UCSD-AML1 (cell line): ENCODE measurements at regions not wholly inside any gene's neighbourhood (a gene's known extent, or its start where the extent isn't known, plus 50 kb on each side); places are given as distances from the start of the nearest gene placed in this dataset.
"Not testable (repeated sequence)": the region's sequence is repeated elsewhere in the genome, so short reads cannot be mapped to it uniquely, and the experiment has no call there.

Experiments
- DNase-seq: peaks from one replicate; lab custom pipeline; 2025; ENCODE audit not compliant: unreplicated experiment; lab: John Stamatoyannopoulos, UW

DNA sequence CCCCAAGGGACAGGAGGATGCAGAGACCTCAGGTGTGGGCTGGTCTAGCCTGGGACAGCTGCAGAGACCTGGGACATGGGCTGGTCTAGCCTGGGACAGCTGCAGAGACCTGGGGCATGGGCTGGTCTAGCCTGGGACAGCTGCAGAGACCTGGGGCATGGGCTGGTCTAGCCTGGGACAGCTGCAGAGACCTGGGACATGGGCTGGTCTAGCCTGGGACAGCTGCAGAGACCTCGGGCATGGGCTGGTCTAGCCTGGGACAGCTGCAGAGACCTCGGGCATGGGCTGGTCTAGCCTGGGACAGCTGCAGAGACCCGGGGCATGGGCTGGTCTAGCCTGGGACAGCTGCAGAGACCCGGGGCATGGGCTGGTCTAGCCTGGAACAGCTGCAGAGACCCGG is 310.8 kb downstream of the TEX29 start:
- not testable (repeated sequence) for DNase-seq

DNA sequence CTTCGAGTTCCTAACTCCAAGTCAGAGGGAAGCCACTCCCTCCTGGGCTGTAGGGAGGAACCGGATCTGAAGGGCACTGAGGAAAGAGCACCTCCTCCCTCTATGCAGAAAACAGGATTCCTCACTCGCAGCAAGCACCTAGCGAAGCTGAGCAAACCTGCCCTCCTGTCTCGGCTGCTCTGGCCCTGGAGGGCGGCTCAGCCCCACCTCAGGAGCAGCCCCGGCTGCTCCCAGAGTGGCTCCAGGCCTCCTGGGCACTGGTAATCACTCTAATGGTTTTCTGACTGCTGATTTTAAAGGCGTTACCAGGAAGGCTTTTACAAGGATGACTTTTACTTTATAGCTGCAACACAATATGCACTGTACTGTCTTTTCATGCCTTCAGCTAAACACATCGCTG is 312.5 kb downstream of the TEX29 start:
- DNase-seq, result no peak

DNA sequence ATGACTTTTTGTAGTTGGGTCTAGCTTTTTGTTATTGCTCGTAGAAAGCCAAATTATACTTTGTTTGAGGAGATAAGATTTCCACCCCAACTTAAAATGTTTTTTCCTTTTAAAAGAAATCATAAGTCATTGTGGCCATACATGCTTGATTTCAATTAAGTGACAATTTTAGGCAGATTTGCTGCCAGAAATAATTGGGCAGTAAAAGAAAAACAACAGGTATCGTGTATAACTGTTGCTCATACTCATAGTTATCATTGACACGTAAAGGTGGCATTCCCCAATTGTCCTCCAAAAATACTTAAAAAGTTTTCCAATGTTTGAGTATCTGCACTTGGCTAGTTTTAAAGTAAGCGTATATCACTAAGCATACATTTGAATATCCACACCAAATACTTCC is 313.0 kb downstream of the TEX29 start:
- no peak for DNase-seq

DNA sequence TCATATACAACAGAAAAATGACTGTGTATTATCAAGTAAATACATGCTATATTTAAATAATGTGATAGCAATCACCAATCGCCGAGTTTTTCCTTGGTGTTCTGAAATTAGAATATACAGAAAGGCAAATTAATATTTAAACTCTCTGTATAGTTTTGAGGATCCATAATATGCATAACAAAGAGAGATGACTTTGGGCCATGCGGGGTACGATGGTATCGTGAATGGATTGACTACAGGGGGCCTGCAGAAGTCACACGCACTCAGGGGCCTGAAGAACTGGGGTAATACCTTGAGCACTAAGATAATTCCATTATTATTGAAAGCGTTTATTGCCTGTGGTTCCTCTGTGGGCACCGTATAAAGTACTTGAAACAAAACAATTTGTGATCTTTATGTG is 314.0 kb downstream of the TEX29 start:
- no peak for DNase-seq

DNA sequence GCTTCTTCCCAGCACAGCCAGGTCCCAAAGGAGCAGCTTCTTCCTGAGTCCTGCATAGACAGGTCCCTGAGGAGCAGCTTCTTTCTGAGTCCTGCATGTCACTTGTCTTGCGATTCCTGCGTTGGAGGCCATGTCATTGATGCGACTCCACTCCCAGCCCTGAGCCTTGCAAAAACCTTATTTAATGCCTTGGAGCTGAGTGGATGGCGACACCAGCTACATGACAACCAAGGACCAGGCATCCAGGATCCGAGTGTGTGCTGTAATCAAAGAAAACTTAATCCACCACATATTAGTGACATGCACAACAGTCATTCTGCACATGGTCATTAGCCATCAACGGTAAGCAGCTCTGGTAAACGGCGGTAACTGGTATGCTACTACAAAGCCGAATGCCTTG is 315.8 kb downstream of the TEX29 start:
- no peak for DNase-seq

DNA sequence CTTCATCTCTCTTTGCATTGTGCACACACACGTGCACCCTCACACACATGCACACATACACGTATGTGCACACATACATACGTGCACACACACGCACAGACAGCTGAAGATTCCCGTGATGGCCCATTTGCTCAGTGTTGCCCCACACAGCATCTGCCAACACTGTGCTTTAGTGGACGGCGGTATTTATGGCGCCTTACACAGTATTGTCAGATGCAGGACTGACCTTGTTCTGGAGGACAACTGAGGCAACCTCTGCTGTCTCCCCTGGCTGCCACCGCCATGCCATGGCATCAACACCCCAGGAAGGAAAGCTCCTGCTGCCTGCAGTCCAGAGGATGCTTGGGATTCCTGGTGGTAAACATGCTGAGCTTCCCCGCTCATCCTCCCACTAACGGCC is 316.4 kb downstream of the TEX29 start:
- DNase-seq, result no peak

DNA sequence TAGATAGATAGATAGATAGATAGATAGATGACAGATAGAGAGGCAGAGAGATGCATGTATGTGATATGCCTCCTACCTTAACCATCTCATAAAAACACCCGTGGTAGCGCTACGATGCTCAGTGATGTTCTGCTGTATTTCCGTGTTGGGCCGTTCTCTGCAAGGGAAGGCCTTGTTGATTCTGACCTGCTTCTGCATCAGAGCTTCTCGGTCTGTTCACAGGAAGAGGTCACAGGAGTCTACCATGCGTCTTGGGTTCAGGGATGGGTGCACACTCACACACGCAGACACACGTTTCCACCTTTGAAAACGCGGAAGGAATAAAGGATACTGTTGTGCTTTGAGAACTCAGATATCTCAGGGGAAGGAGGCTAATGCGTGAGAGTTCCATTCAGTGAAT is 316.9 kb downstream of the TEX29 start:
- DNase-seq, result no peak

DNA sequence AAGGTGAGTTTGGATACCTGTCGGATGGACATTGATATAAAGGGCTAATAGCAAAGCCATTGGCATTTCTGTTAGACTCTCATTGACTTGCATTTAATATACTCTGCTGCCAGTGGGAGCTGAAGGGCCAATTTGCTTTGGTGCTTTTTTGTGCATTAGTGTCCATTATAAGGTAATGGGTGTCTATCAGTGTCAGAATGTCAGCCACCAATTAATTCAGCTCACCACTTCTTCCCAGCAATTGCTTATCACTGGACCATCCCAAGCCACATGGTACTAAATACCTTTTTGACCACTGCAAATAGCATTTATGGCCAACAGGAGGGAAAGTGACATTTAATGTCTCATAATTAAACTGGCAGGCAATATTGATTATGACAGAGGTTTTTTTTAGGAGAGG is 317.8 kb downstream of the TEX29 start:
- DNase-seq, result no peak

DNA sequence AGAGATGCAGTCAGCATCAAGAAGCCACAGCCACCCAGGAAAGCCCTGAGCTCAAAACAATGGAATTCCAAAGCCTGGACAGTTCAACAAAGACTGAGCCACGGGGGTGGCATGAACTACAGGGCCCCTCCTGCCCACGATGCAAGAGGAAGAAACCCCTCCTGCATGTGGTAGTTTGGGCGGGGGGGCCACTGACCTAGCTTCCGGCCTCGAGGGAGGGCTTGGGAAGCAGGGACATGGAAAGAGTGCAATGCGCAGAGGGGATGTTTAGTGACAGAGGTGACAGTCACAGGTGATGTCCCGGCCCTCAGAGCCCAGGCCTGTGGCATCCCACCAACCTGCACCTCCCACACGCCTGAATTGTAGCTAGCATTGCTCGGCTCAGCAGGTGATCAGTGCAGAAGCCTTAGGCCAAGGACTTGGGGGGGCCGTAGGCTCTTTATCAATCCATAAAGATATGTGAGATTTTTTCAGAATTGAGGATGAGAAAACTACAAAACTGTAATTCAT is 318.8 kb downstream of the TEX29 start:
- DNase-seq, result no peak

DNA sequence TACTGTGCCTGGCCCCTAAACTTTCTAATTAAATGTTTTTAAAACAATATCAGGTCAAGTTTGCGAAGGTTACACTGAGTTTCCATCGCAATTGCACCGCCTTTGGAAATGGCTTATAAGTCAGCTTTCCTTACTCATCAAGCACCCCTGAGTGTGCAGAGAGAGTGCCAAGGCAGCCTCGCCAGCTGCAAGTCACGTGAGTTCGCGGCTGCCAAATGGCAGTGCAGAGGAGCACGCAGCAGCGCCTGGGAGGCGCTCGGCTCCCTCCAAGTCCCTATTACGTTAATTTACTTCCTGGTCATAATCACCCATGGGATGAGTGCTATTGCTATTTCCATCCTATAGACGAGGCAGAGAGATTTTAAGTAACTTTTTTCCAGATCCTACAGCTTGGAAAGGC is 319.6 kb downstream of the TEX29 start:
- DNase-seq, result no peak

DNA sequence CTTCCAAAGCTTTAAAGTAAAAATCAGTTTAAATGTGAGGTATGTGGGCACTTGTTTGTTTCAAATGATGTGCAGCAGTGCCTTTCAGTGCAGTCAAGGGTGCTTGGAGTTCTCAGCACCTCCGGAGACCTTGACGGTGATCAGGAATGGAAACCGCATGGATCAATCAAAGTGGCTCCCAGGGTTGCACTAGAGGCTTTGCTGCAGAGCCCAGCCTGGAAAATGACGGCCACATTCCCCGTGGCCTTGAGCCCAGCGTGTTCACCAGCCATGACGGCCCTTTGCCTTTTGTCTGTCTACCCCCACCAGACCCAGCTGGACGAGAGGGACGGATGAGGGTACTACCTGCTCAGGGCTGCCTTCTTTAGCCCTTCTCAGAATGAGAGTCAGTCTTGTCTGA is 320.0 kb downstream of the TEX29 start:
- DNase-seq, result no peak

DNA sequence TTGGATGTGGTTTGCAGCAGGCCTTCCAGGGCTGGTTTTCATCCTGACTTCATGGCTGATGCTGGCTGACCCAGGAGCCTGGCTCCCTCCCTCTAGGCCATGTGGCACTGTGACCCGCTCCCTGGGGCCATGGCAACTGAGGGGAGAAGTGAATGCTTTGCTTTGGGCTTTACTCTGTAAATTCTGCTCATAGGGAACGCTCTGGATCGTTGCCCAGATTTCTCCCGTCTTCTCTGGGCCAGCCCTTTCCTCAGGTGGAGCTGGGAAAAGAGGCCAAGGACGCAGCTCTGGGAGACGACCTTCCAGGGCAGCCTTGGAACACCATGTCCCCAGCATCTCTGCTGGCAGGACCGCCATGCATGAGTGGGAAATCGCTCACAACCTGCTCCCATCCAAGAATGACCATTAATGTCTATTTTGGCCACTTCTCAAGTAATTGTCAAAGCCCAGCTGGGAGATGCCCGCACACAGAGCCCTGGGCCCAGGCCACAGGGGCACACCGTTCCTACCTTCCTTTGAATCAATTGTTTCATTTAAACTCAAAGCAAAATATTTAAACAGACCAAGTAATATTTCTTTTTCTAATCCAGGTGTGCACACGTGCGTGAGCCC is 321.8 kb downstream of the TEX29 start:
- DNase-seq, result no peak

DNA sequence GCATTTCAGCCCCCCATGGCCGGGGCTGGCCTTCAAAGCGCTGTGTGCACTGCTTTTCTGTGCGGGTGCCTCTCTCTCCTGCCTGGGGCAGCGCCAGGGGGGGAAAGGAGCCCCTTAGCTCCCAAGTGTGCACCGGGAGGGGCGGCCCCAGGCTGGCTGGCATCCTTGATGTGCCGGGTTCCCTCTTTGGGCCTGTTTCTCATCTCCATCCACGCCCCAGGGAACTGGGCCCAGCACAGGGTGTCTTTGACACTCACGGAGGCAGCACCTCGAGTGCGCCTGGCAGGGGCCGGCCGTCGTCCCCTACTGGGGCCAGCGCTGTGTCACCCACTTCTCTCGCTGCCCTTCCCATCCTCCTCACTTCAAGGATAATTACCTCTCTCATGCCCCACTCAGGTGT is 324.3 kb downstream of the TEX29 start:
- DNase-seq, result no peak

DNA sequence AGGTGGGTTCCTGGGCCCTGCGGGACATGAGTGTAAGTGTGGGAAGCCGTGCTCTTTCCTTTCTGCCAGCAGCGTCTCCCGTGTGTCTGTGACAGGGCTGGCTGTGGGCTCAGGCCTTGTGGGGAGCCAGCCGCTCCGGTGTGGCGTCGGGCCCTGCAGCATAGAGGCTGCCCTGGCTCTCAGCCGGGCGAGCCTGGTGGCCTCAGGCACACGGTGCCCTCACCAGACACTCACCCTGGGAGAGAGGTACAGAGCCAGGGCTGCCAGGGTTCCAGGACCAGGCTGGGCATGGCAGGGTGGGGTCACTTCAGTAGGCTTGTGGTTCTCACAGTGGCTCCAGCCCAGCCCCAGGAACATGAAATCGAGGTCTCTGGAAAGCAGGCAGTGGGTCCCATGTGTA is 324.8 kb downstream of the TEX29 start:
- no peak for DNase-seq

DNA sequence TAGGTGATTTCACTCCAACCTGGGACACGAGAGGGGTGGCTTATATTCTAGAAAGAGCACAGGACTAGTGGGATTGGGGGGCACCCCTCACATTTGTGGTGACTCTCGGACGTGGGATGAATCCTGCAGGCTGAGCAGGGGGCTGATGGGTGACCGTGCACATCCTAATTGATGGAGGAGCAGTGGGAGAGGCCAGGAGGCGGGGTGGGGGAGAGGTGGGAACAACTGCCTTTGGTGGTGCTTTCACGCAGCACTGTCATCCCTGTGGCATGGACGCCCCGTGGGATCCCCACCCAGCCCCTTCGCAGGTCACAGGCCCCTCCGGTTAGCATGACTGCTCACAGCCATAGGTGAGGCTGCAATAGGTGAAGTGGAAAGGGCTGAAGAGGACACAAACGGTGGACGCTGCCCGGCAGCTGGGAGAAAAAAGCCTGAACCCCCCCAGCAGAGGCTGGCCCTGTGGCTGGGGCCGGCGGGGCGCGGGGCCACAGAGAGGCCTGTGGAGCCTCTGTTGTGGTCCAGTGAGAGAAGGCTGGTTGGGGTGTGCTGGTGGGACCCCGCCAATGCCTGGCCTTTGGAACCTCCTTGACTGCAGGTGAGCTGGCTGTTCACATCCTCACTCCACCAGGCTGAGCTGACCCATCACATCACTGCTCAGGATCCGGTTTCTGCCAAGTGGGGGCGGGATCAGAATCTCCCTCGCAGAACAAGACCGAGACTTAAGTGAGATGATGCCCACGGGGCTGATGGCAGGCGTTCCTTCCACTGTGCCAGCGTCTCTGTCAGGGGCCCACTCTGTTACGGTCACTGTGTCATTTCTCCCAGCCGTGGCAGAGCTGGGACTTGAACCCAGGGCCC is 325.4 kb downstream of the TEX29 start:
- DNase-seq, result no peak

DNA sequence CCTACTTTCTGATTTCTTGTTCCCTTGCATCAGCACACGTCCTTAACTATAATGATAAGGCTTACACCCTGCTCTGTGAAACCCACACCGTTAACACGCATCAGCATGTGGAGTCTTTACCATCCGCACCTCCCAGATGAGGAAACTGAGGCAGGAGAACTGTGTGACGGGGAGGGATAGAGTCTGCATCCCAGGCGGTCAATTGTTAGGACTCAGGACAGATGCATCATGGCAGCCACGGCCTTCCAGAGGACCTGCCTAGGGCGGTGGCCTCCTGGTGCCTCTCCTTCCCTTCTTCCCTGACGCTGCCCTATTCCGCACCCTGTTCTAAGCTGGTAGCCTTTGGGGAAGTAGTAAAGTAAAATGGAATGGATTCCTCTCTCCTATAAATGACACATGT is 326.0 kb downstream of the TEX29 start:
- DNase-seq, result no peak

DNA sequence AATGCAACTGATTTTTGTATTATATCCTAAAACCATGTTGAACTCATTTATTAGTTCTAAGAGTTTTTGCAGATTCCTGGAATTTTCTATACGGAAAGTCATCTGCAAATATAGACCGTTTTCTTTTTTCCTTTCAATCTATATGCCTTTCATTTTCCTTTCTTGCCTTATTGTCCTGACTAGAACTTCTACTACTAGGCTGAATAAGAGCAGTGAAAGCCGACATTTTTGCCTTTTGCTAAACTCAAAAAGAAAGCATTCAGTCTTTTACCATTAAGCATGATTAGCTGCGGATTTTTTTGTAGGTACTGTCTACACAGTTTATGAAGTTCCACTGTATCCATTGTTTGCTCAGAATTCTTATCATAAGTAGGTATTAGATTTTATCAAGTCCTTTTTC is 328.4 kb downstream of the TEX29 start:
- no peak for DNase-seq

DNA sequence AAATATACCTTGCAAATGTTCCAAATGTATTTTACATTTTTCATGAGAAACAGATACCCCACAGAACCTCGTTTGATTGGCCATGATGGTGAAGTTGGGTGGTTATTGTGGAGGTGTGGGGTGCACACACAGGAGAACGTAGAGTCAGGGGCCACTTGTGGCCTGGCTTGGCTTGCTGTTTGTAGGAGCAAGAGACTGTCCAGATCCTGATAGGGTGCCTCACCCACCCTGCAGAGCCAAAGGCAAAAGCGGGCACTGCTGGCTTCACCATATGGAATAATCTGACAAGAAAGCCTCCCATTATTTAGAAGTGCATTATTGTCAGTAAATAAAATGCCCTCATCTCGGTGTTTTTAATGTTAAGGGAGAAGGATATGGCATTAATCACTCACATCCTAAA is 330.2 kb downstream of the TEX29 start:
- no peak for DNase-seq

DNA sequence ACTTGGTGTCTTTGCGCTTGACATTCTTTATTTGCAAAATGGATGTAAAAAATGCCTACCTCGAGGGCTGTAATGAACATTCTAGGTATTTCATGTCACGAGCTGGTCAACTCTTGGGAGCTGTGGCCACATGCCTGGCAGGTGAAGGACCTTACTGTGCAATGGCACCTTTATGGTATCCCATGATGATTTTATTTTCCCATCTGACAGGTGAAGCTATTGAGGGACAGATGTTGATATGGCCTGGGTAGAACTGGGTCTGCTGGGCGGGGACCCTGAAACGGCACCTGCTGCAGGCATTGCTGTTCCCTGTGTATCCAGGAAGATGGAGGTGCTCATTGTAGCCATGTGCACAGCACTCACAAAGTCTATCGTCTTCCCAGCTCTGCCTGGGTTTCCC is 332.2 kb downstream of the TEX29 start:
- DNase-seq, result no peak

DNA sequence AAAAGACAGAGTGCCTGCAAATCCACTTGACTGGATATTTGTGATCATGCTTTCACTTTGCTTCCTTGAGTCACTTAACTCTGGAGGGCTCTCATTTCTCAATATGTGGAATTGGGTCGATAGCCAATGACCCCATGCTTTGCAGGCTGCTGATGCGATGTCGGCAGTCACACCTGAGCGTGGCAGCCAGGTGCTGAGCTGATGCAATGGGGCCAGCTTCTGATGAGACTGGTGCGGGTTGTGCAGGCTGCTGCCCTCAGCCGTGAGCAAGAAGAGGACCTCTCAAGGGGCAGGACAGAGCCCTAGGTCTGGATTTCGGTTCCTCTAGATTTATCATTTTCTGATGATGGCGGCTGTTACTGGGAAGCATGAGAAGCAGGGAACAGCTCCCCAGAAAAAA is 334.1 kb downstream of the TEX29 start:
- DNase-seq, result no peak

DNA sequence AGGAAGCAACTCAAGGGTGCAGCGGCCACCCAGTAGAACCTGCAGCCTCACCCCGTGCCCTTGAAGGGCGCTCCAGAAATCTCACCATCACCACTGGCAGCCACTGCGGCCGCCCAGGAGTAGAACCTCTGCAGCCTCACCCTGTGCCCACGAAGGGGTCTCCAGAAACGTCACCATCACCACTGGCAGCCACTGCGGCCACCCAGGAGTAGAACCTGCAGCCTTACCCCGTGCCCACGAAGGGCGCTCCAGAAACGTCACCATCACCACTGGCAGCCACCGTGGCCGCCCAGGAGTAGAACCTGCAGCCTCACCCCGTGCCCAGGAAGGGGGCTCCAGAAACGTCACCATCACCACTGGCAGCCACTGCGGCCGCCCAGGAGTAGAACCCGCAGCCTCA is 336.0 kb downstream of the TEX29 start:
- no peak for DNase-seq

DNA sequence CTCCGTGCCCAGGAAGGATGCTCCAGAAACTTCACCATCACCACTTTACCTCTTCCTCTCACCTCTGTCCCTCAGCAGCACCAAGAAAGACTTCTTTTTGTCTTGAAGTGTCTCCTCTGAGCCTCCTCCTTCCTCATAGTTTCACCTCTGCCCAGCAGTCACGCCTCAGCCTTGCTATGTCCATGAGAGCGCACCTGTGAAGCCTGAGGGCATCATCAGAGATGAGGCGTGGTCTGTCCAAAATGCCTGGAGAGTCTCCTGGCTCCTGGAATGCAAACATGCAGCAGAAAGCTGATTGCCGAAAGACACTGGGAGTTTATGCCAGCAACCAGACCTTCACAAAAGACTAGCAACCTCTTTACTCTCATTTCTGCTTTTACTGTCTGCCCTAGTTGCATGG is 336.6 kb downstream of the TEX29 start:
- DNase-seq, result no peak
